Islet of Langerhans (tissue), 1 donor: ENCODE measurements at regions not wholly inside any gene's neighbourhood (a gene's known extent, or its start where the extent isn't known, plus 50 kb on each side); places are given as distances from the start of the nearest gene placed in this dataset.
"Not testable (repeated sequence)": the region's sequence is repeated elsewhere in the genome, so short reads cannot be mapped to it uniquely, and the experiment has no call there.

Source experiments
- FAIRE-seq: peaks from one replicate; lab custom pipeline; 2011; peaks lifted over from hg19 to GRCh38; lab: Jason Lieb, UNC

GRCh38 chr6:180091-180694 lies 112.1 kb upstream of the DUSP22 start:
- FAIRE-seq, result not testable (repeated sequence)

- no peak for FAIRE-seq
Observed at GRCh38 chr6:181049-181654, 111.1 kb upstream of the DUSP22 start.

- FAIRE-seq, result no peak
Observed at GRCh38 chr6:183668-184067, 108.6 kb upstream of the DUSP22 start.

- FAIRE-seq, result no peak
Observed at GRCh38 chr6:184161-184700, 108.1 kb upstream of the DUSP22 start.

- no peak for FAIRE-seq
Observed at GRCh38 chr6:186340-186965, 105.8 kb upstream of the DUSP22 start.

GRCh38 chr6:187210-187861 lies 105.0 kb upstream of the DUSP22 start:
- FAIRE-seq, result no peak

- no peak for FAIRE-seq
Observed at GRCh38 chr6:188821-189655, 103.2 kb upstream of the DUSP22 start.

- FAIRE-seq, result no peak
Observed at GRCh38 chr6:189676-190075, 102.6 kb upstream of the DUSP22 start.

- no peak for FAIRE-seq
Observed at GRCh38 chr6:190596-191395, 101.5 kb upstream of the DUSP22 start.

- no peak for FAIRE-seq
Observed at GRCh38 chr6:191487-192312, 100.6 kb upstream of the DUSP22 start.

GRCh38 chr6:192313-192664 lies 100.0 kb upstream of the DUSP22 start:
- FAIRE-seq, result no peak

- no peak for FAIRE-seq
Observed at GRCh38 chr6:193180-193579, 99.1 kb upstream of the DUSP22 start.

GRCh38 chr6:193773-194310 lies 98.4 kb upstream of the DUSP22 start:
- FAIRE-seq, result no peak

- no peak for FAIRE-seq
Observed at GRCh38 chr6:195861-196360, 96.4 kb upstream of the DUSP22 start.

- FAIRE-seq, result no peak
Observed at GRCh38 chr6:196543-196942, 95.7 kb upstream of the DUSP22 start.

GRCh38 chr6:203661-204060 lies 88.6 kb upstream of the DUSP22 start:
- no peak for FAIRE-seq

GRCh38 chr6:206264-206663 lies 86.0 kb upstream of the DUSP22 start:
- no peak for FAIRE-seq

- no peak for FAIRE-seq
Observed at GRCh38 chr6:208364-208763, 83.9 kb upstream of the DUSP22 start.

GRCh38 chr6:208938-209337 lies 83.3 kb upstream of the DUSP22 start:
- no peak for FAIRE-seq
